ENCODE measurements at regions not wholly inside any gene's neighbourhood (a gene's known extent, or its start where the extent isn't known, plus 50 kb on each side); places are given as distances from the start of the nearest gene placed in this dataset.

- H3K4me3 ChIP-seq (ENCODE audit: control insufficient read depth, low read depth, low read length) = no peak overlapping the region
- DNase-seq (ENCODE audit: low read depth) = no peak
- no peak for TF ChIP-seq CTCF (conservative IDR thresholded peaks at IDR 0.05; ENCODE audit: control insufficient read depth, insufficient read depth, low read depth, low read length)
Observed at GRCh38 chr14:51600658-51601057, 51.1 kb upstream of the FRMD6 start.
